ENCODE measurements at regions not wholly inside any gene's neighbourhood (a gene's known extent, or its start where the extent isn't known, plus 50 kb on each side); places are given as distances from the start of the nearest gene placed in this dataset.

DNA sequence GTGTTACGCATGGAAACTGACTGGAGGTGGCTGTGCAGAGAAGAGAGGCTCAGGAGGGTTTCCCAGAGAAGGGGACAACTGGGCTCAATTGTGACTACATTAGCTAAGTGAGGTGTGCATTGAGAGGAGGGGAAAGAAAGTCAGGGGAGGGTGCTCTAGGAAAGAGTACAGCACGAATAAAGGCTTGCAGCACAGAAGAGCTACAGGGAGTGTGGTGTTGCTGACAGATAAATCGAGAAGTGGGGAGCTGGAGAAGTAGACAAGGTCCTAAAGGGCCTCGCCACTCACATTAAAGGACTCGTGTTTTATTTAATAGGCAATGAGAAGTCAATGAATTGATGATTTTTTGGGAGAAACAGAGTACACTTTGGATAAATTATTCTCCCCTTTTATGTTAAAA is 65.7 kb upstream of the CTAGE1 start:
- no peaks in the 10 kb centered on the region for H3K27me3 ChIP-seq (ENCODE audit: control insufficient read depth in 1 of 2, insufficient read depth in 2 of 2, low read length in 2 of 2)

DNA sequence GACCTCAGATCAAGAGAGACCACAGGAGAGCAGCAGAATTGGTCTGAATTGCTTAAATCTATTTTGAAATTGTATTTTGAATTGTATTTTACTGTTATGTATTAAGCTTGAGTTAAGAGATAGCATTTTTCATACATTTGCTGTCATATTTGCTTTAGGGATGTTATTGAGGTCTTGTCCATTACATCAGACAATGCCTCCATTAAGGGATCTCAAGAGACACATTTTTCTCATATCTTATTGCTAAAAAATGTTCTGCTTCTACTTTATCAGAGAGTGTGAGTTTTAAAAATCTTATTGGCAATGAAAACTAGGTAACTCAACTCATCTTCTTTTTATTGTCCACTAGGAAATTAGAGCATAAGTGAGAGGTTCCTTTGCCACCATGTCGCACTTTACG is 66.8 kb upstream of the CTAGE1 start:
- Histone ChIP-seq H3K27ac (ENCODE audit: low read length) (no peak overlapping the region), H3K9ac (ENCODE audit: low read length in 2 of 2) (no peak overlapping the region), H3K4me3 (ENCODE audit: low read length in 2 of 2) (no peak overlapping the region), H3K4me1 (ENCODE audit: control insufficient read depth, insufficient read depth, low read length) (no peaks in the 10 kb centered on the region), H3K27me3 (ENCODE audit: control insufficient read depth in 1 of 2, insufficient read depth in 2 of 2, low read length in 2 of 2) (no peaks in the 10 kb centered on the region), H3K36me3 (ENCODE audit: control insufficient read depth in 2 of 2, insufficient read depth in 2 of 2, low read length in 2 of 2) (no peaks in the 10 kb centered on the region), H3K9me3 (ENCODE audit: control insufficient read depth in 2 of 2, low read length in 2 of 2) (no peaks in the 10 kb centered on the region)

More for the DNA sequence above, 65.7 kb upstream of the CTAGE1 start:
- Histone ChIP-seq H3K27ac (ENCODE audit: low read length) (no peak overlapping the region), H3K36me3 (ENCODE audit: control insufficient read depth in 2 of 2, insufficient read depth in 2 of 2, low read length in 2 of 2) (no peaks in the 10 kb centered on the region), H3K4me1 (ENCODE audit: control insufficient read depth, insufficient read depth, low read length) (no peaks in the 10 kb centered on the region), H3K4me3 (ENCODE audit: low read length in 2 of 2) (no peak overlapping the region), H3K9ac (ENCODE audit: low read length in 2 of 2) (no peak overlapping the region), H3K9me3 (ENCODE audit: control insufficient read depth in 2 of 2, low read length in 2 of 2) (no peaks in the 10 kb centered on the region)

GRCh38 chr18:22485808-22486244 is 68.1 kb upstream of the CTAGE1 start:
- Histone ChIP-seq H3K9me3 (ENCODE audit: control insufficient read depth in 2 of 2, low read length in 2 of 2) (no peaks in the 10 kb centered on the region), H3K36me3 (ENCODE audit: control insufficient read depth in 2 of 2, insufficient read depth in 2 of 2, low read length in 2 of 2) (no peaks in the 10 kb centered on the region), H3K9ac (ENCODE audit: low read length in 2 of 2) (no peak overlapping the region), H3K27me3 (ENCODE audit: control insufficient read depth in 1 of 2, insufficient read depth in 2 of 2, low read length in 2 of 2) (no peaks in the 10 kb centered on the region), H3K4me3 (ENCODE audit: low read length in 2 of 2) (no peak overlapping the region), H3K27ac (ENCODE audit: low read length) (no peak overlapping the region), H3K4me1 (ENCODE audit: control insufficient read depth, insufficient read depth, low read length) (no peaks in the 10 kb centered on the region)

DNA sequence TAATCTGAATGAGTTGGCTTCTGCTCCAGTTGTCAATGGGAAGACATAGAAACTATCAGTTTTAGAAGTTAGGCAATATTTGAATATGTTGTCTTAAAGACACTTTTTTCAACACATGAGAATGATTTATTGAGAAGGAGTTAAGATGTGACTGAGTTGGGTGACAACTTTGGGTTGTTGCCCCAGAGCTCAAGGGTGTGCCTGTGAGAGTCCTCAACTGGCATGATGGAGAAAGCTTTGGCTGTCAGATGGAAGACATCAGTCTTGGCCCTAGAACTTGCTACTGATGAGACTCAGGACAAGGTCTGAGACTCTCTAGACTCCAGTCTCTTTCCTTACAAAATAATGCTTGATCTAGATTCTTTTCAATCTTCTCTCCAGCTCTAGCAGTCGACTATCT is 69.0 kb upstream of the CTAGE1 start:
- no peaks in the 10 kb centered on the region for H3K9me3 ChIP-seq (ENCODE audit: control insufficient read depth in 2 of 2, low read length in 2 of 2)
- H3K36me3 ChIP-seq (ENCODE audit: control insufficient read depth in 2 of 2, insufficient read depth in 2 of 2, low read length in 2 of 2): no peaks in the 10 kb centered on the region
- no peak overlapping the region for H3K9ac ChIP-seq (ENCODE audit: low read length in 2 of 2)
- H3K27me3 ChIP-seq (ENCODE audit: control insufficient read depth in 1 of 2, insufficient read depth in 2 of 2, low read length in 2 of 2): no peaks in the 10 kb centered on the region
- H3K4me1 ChIP-seq (ENCODE audit: control insufficient read depth, insufficient read depth, low read length): no peaks in the 10 kb centered on the region
- H3K4me3 ChIP-seq (ENCODE audit: low read length in 2 of 2): no peak overlapping the region
- no peak overlapping the region for H3K27ac ChIP-seq (ENCODE audit: low read length)

- Histone ChIP-seq H3K36me3 (ENCODE audit: control insufficient read depth in 2 of 2, insufficient read depth in 2 of 2, low read length in 2 of 2) (no peaks in the 10 kb centered on the region), H3K9ac (ENCODE audit: low read length in 2 of 2) (no peak overlapping the region), H3K4me3 (ENCODE audit: low read length in 2 of 2) (no peak overlapping the region), H3K9me3 (ENCODE audit: control insufficient read depth in 2 of 2, low read length in 2 of 2) (no peaks in the 10 kb centered on the region), H3K4me1 (ENCODE audit: control insufficient read depth, insufficient read depth, low read length) (no peaks in the 10 kb centered on the region), H3K27me3 (ENCODE audit: control insufficient read depth in 1 of 2, insufficient read depth in 2 of 2, low read length in 2 of 2) (no peaks in the 10 kb centered on the region), H3K27ac (ENCODE audit: low read length) (no peak overlapping the region)
Observed at GRCh38 chr18:22488554-22488953, 70.8 kb upstream of the CTAGE1 start.

- Histone ChIP-seq H3K9ac (ENCODE audit: low read length in 2 of 2) (no peak overlapping the region), H3K27ac (ENCODE audit: low read length) (no peak overlapping the region), H3K4me1 (ENCODE audit: control insufficient read depth, insufficient read depth, low read length) (no peaks in the 10 kb centered on the region), H3K36me3 (ENCODE audit: control insufficient read depth in 2 of 2, insufficient read depth in 2 of 2, low read length in 2 of 2) (no peaks in the 10 kb centered on the region), H3K4me3 (ENCODE audit: low read length in 2 of 2) (no peak overlapping the region), H3K9me3 (ENCODE audit: control insufficient read depth in 2 of 2, low read length in 2 of 2) (no peaks in the 10 kb centered on the region), H3K27me3 (ENCODE audit: control insufficient read depth in 1 of 2, insufficient read depth in 2 of 2, low read length in 2 of 2) (no peaks in the 10 kb centered on the region)
Observed at GRCh38 chr18:22489704-22490103, 72.0 kb upstream of the CTAGE1 start.

DNA sequence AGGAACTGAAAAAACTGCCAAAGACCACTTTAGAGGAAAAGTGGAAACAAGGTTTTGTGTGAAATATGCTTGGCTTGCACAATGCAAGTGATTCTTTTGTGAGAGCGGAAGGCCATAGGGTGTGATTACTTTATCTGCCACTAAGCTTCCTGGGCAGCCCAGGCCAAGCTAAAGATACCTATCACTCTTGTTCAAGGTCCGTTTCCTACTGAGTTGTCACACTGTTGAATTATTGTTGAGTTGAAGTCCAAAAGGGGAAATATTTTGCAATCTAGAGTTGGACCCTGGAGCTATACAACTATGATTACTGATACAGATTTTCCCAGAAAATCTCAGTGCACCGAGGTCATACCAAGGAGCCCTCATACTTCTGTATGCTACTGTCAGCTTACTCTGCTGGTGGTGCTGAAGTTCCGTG is 72.7 kb upstream of the CTAGE1 start:
- H3K4me1 ChIP-seq (ENCODE audit: control insufficient read depth, insufficient read depth, low read length): no peaks in the 10 kb centered on the region
- H3K9me3 ChIP-seq (ENCODE audit: control insufficient read depth in 2 of 2, low read length in 2 of 2): no peaks in the 10 kb centered on the region
- H3K27ac ChIP-seq (ENCODE audit: low read length): no peak overlapping the region
- H3K36me3 ChIP-seq (ENCODE audit: control insufficient read depth in 2 of 2, insufficient read depth in 2 of 2, low read length in 2 of 2): no peaks in the 10 kb centered on the region
- H3K27me3 ChIP-seq (ENCODE audit: control insufficient read depth in 1 of 2, insufficient read depth in 2 of 2, low read length in 2 of 2): no peaks in the 10 kb centered on the region
- H3K4me3 ChIP-seq (ENCODE audit: low read length in 2 of 2): no peak overlapping the region
- no peak overlapping the region for H3K9ac ChIP-seq (ENCODE audit: low read length in 2 of 2)

DNA sequence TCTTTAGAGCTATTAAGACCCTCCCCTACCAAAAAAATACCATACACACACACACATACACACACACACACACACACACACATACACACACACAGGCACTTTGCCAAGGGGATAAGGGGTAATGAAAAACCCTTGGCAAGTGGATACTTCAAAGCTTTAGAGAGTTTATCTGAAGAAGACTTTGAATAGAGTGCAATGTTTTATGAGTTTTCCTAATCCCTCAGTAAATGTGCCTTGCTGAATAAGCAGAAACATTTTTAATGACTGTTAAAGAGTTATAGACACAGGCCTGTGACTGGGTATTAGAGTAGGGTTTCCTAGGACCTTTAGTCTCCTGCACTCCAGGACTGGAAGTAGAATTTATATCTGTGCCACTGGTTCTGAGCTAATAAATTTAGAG is 75.5 kb upstream of the CTAGE1 start:
- Histone ChIP-seq H3K4me1 (ENCODE audit: control insufficient read depth, insufficient read depth, low read length) (no peaks in the 10 kb centered on the region), H3K27ac (ENCODE audit: low read length) (no peak overlapping the region)

DNA sequence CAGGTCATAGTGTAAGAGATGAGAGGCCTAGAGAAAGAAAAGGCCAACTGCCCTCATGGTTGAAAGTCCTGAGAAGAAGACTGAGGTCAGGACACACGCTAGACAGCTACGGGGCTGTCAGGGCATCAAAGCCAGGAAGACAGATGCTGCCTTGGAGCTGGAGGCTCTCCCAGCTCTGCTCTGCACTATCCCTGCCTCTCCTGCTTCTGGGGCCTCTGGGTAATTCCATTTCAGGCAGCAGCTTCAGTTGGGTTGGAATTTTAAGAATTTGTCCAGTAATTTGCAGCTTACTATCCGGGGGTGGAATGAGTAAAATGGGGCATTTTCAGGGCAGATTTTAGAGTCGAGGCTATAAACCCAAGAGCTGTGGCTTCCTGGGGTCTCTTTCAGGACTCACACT is 76.2 kb upstream of the CTAGE1 start:
- H3K27ac ChIP-seq (ENCODE audit: low read length): no peak overlapping the region
- no peaks in the 10 kb centered on the region for H3K27me3 ChIP-seq (ENCODE audit: control insufficient read depth in 1 of 2, insufficient read depth in 2 of 2, low read length in 2 of 2)

More for the DNA sequence above, 75.5 kb upstream of the CTAGE1 start:
- no peak overlapping the region for H3K9ac ChIP-seq (ENCODE audit: low read length in 2 of 2)
- no peaks in the 10 kb centered on the region for H3K9me3 ChIP-seq (ENCODE audit: control insufficient read depth in 2 of 2, low read length in 2 of 2)
- no peaks in the 10 kb centered on the region for H3K27me3 ChIP-seq (ENCODE audit: control insufficient read depth in 1 of 2, insufficient read depth in 2 of 2, low read length in 2 of 2)
- no peak overlapping the region for H3K4me3 ChIP-seq (ENCODE audit: low read length in 2 of 2)
- H3K36me3 ChIP-seq (ENCODE audit: control insufficient read depth in 2 of 2, insufficient read depth in 2 of 2, low read length in 2 of 2): no peaks in the 10 kb centered on the region

GRCh38 chr18:22494771-22495170 is 77.1 kb upstream of the CTAGE1 start:
- no peaks in the 10 kb centered on the region for H3K36me3 ChIP-seq (ENCODE audit: control insufficient read depth in 2 of 2, insufficient read depth in 2 of 2, low read length in 2 of 2)
- H3K9ac ChIP-seq (ENCODE audit: low read length in 2 of 2): no peak overlapping the region
- no peaks in the 10 kb centered on the region for H3K9me3 ChIP-seq (ENCODE audit: control insufficient read depth in 2 of 2, low read length in 2 of 2)
- H3K27me3 ChIP-seq (ENCODE audit: control insufficient read depth in 1 of 2, insufficient read depth in 2 of 2, low read length in 2 of 2): no peaks in the 10 kb centered on the region
- no peak overlapping the region for H3K27ac ChIP-seq (ENCODE audit: low read length)
- H3K4me3 ChIP-seq (ENCODE audit: low read length in 2 of 2): no peak overlapping the region
- no peaks in the 10 kb centered on the region for H3K4me1 ChIP-seq (ENCODE audit: control insufficient read depth, insufficient read depth, low read length)

More for the DNA sequence above, 76.2 kb upstream of the CTAGE1 start:
- Histone ChIP-seq H3K4me1 (ENCODE audit: control insufficient read depth, insufficient read depth, low read length) (no peaks in the 10 kb centered on the region), H3K4me3 (ENCODE audit: low read length in 2 of 2) (no peak overlapping the region), H3K9ac (ENCODE audit: low read length in 2 of 2) (no peak overlapping the region), H3K36me3 (ENCODE audit: control insufficient read depth in 2 of 2, insufficient read depth in 2 of 2, low read length in 2 of 2) (no peaks in the 10 kb centered on the region), H3K9me3 (ENCODE audit: control insufficient read depth in 2 of 2, low read length in 2 of 2) (no peaks in the 10 kb centered on the region)

DNA sequence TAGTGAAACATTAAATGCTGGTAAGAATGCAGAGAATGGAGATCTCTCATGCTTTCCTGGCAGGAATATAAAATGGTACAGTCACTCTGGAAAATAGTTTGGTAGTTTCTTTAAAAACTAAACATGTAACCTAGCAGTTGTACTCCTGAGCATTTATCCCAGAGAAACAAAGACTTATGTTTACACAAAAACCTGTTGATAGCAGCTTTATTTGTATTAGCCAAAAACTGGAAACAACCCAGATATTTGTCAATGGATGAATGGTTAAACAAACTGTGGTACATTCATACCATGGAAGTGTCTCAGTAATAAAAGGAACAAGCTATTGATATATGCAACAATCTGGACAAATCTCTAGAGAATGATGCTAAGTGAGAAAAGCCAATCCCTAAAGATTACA is 81.7 kb upstream of the CTAGE1 start:
- Histone ChIP-seq H3K36me3 (ENCODE audit: control insufficient read depth in 2 of 2, insufficient read depth in 2 of 2, low read length in 2 of 2) (no peaks in the 10 kb centered on the region), H3K4me1 (ENCODE audit: control insufficient read depth, insufficient read depth, low read length) (no peaks in the 10 kb centered on the region), H3K9me3 (ENCODE audit: control insufficient read depth in 2 of 2, low read length in 2 of 2) (no peaks in the 10 kb centered on the region), H3K27ac (ENCODE audit: low read length) (no peak overlapping the region), H3K4me3 (ENCODE audit: low read length in 2 of 2) (no peak overlapping the region), H3K27me3 (ENCODE audit: control insufficient read depth in 1 of 2, insufficient read depth in 2 of 2, low read length in 2 of 2) (no peaks in the 10 kb centered on the region), H3K9ac (ENCODE audit: low read length in 2 of 2) (no peak overlapping the region)

All from stomach smooth muscle (tissue), 2 donors.